Liver (tissue), 8 donors: ENCODE measurements at regions not wholly inside any gene's neighbourhood (a gene's known extent, or its start where the extent isn't known, plus 50 kb on each side); places are given as distances from the start of the nearest gene placed in this dataset.

Source experiments
- DNase-seq: peaks from one replicate; pipeline ENCODE4 v3.0.0-alpha.2; 2017; ENCODE audit warnings: low spot score
- H3K27ac ChIP-seq, 2 donors: one replicate each; pipeline ENCODE4 v1.7.0; 2013; ENCODE audit warnings: inconsistent platforms in 2 of 2, low read length in 2 of 2, control low read depth in 1 of 2, low read depth in 1 of 2, mild to moderate bottlenecking in 1 of 2
- H3K27me3 ChIP-seq, 4 donors: one replicate each; pipeline versions ENCODE4 v1.6.1 to v1.7.0; 2013; ENCODE audit warnings: low read length in 3 of 4, inconsistent platforms in 1 of 4, mild to moderate bottlenecking in 1 of 4, moderate library complexity in 1 of 4; ENCODE audit not compliant: control insufficient read depth in 4 of 4, insufficient read depth in 4 of 4
- H3K36me3 ChIP-seq, 4 donors: one replicate each; pipeline versions ENCODE4 v1.6.1 to v1.7.0; 2013; ENCODE audit warnings: low read length in 3 of 4, mild to moderate bottlenecking in 3 of 4, low read depth in 1 of 4, moderate library complexity in 1 of 4; ENCODE audit not compliant: control insufficient read depth in 4 of 4, insufficient read depth in 3 of 4
- H3K4me1 ChIP-seq, 4 donors: one replicate each; pipeline versions ENCODE4 v1.6.1 to v1.7.0; 2013; ENCODE audit warnings: low read length in 3 of 4, mild to moderate bottlenecking in 3 of 4, moderate library complexity in 1 of 4; ENCODE audit not compliant: control insufficient read depth in 4 of 4, insufficient read depth in 4 of 4
- H3K4me3 ChIP-seq, 3 donors: one replicate each; pipeline versions ENCODE4 v1.6.1 to v1.7.0; 2013; ENCODE audit warnings: low read length in 3 of 3, control low read depth in 1 of 3, low read depth in 1 of 3, mild to moderate bottlenecking in 1 of 3
- H3K9ac ChIP-seq, 2 donors: one replicate each; pipeline ENCODE4 v1.7.0; 2013; ENCODE audit warnings: low read length in 2 of 2, mild to moderate bottlenecking in 2 of 2, moderate library complexity in 2 of 2, control low read depth in 1 of 2, low read depth in 1 of 2
- H3K9me3 ChIP-seq, 4 donors: one replicate each; pipeline versions ENCODE4 v1.6.1 to v1.7.0; 2013; ENCODE audit warnings: low read length in 3 of 4; ENCODE audit not compliant: control insufficient read depth in 4 of 4
- ATF3 ChIP-seq: IDR thresholded peaks from 2 replicates; pipeline ENCODE4 v1.6.1; 2016; ENCODE audit warnings: antibody characterized with exemption
- CTCF ChIP-seq: fragments of 150-350 bp; IDR thresholded peaks from 2 replicates; pipeline ENCODE4 v1.5.1; 2017; ENCODE audit warnings: improper control_type of control experiment, low read depth, low read length; ENCODE audit not compliant: missing input control
- EGR1 ChIP-seq, 2 donors: IDR thresholded peaks; 2 replicates each; pipeline ENCODE4 v1.6.1; 2016 to 2018; ENCODE audit warnings: antibody characterized with exemption in 2 of 2, low read depth in 2 of 2
- FOXA1 ChIP-seq: IDR thresholded peaks from 2 replicates; pipeline ENCODE4 v1.6.1; 2016; ENCODE audit warnings: antibody characterized with exemption
- FOXA2 ChIP-seq: IDR thresholded peaks from 2 replicates; pipeline ENCODE4 v1.6.1; 2016; ENCODE audit warnings: antibody characterized with exemption
- GABPA ChIP-seq, 2 donors: IDR thresholded peaks in 1 of 2; conservative IDR thresholded peaks in 1 of 2; 2 replicates each; pipeline ENCODE4 v1.6.1; 2016; ENCODE audit warnings: antibody characterized with exemption in 2 of 2, mild to moderate bottlenecking in 1 of 2, moderate library complexity in 1 of 2
- HNF4A ChIP-seq, 2 donors: conservative IDR thresholded peaks; 2 replicates each; pipeline ENCODE4 v1.6.1; 2016; ENCODE audit warnings: antibody characterized with exemption in 2 of 2, mild to moderate bottlenecking in 2 of 2
- HNF4G ChIP-seq: IDR thresholded peaks from 2 replicates; pipeline ENCODE4 v1.6.1; 2016; ENCODE audit warnings: antibody characterized with exemption
- JUND ChIP-seq, 2 donors: IDR thresholded peaks; 2 replicates each; pipeline ENCODE4 v1.6.1; 2016; ENCODE audit warnings: antibody characterized with exemption in 2 of 2
- MAX ChIP-seq: IDR thresholded peaks from 2 replicates; pipeline ENCODE4 v1.6.1; 2016; ENCODE audit warnings: antibody characterized with exemption
- NR2F2 ChIP-seq: IDR thresholded peaks from 2 replicates; pipeline ENCODE4 v1.6.1; 2016; ENCODE audit warnings: antibody characterized with exemption
- RAD21 ChIP-seq, 2 donors: IDR thresholded peaks; 2 replicates each; pipeline ENCODE4 v1.6.1; 2016; ENCODE audit warnings: antibody characterized with exemption in 2 of 2, mild to moderate bottlenecking in 2 of 2
- REST ChIP-seq: IDR thresholded peaks from 2 replicates; pipeline ENCODE4 v1.6.1; 2016; ENCODE audit warnings: antibody characterized with exemption, mild to moderate bottlenecking
- RXRA ChIP-seq, 2 donors: IDR thresholded peaks; 2 replicates each; pipeline ENCODE4 v1.6.1; 2017 to 2018; ENCODE audit warnings: antibody characterized with exemption in 2 of 2, mild to moderate bottlenecking in 1 of 2
- SP1 ChIP-seq: IDR thresholded peaks from 2 replicates; pipeline ENCODE4 v1.6.1; 2018; ENCODE audit warnings: antibody characterized with exemption, mild to moderate bottlenecking
- TAF1 ChIP-seq: conservative IDR thresholded peaks from 2 replicates; pipeline ENCODE4 v1.6.1; 2016; ENCODE audit warnings: antibody characterized with exemption, mild to moderate bottlenecking
- YY1 ChIP-seq: IDR thresholded peaks from 2 replicates; pipeline ENCODE4 v1.6.1; 2016; ENCODE audit warnings: antibody characterized with exemption, mild to moderate bottlenecking
- ZBTB33 ChIP-seq: IDR thresholded peaks from 2 replicates; pipeline ENCODE4 v1.6.1; 2016; ENCODE audit warnings: antibody characterized with exemption
- WGBS: extraction: QIAGEN DNeasy Blood & Tissue Kit; methylation state at CpG from one replicate; pipeline ENCODE4 v1.1.7; 2013; 5-methylcytosine and 5-hydroxymethylcytosine counted together
- donor health status: healthy.
- donor health status: healthy.
- donor health status: healthy.
- donor health status: healthy.
- donor health status: healthy.

GRCh38 chr16:82302042-82302727 is 132.2 kb upstream of the MPHOSPH6 start:
- Histone ChIP-seq H3K27me3 (no peaks in the 10 kb centered on the region), H3K27ac (no peak overlapping the region), H3K9me3 (no peaks in the 10 kb centered on the region), H3K9ac (no peak overlapping the region), H3K36me3 (no peaks in the 10 kb centered on the region), H3K4me3 (no peak overlapping the region), H3K4me1 (no peaks in the 10 kb centered on the region)
- DNase-seq = no peak
- no peak for TF ChIP-seq ZBTB33
- 85% methylated on average over 17 of the region's 17 CpGs for WGBS

- H3K36me3 ChIP-seq = no peaks in the 10 kb centered on the region
- no peak for DNase-seq
- no peak overlapping the region for H3K27ac ChIP-seq
- H3K4me3 ChIP-seq = no peak overlapping the region
- WGBS = 91% methylated on average over 7 of the region's 7 CpGs
- no peaks in the 10 kb centered on the region for H3K4me1 ChIP-seq
- H3K9me3 ChIP-seq = no peaks in the 10 kb centered on the region
- no peaks in the 10 kb centered on the region for H3K27me3 ChIP-seq
- TF ChIP-seq MAX = no peak
- no peak for TF ChIP-seq EGR1 (IDR thresholded peaks at IDR 0.05; ENCODE audit: low read depth in 2 of 2)
- TF ChIP-seq YY1 = no peak
- TF ChIP-seq ZBTB33 = no peak
- no peak for TF ChIP-seq HNF4G
- no peak for TF ChIP-seq ATF3
- no peak for TF ChIP-seq REST
- TF ChIP-seq HNF4A (conservative IDR thresholded peaks at IDR 0.05) = no peak
- no peak for TF ChIP-seq SP1
- TF ChIP-seq FOXA2 = no peak
- TF ChIP-seq RAD21 (IDR thresholded peaks at IDR 0.05) = no peak
- TF ChIP-seq RXRA (IDR thresholded peaks at IDR 0.05) = no peak
- no peak for TF ChIP-seq NR2F2
- no peak for TF ChIP-seq TAF1
- no peak for TF ChIP-seq JUND (IDR thresholded peaks at IDR 0.05)
- no peak for TF ChIP-seq FOXA1
- TF ChIP-seq GABPA (IDR thresholded peaks at IDR 0.05 in 1 of 2, conservative IDR thresholded peaks at IDR 0.05 in 1 of 2) = no peak
- TF ChIP-seq CTCF = no peak
- H3K9ac ChIP-seq = no peak overlapping the region
Measured at GRCh38 chr16:82301146-82301755, 131.2 kb upstream of the MPHOSPH6 start.
